ENCODE measurements at regions not wholly inside any gene's neighbourhood (a gene's known extent, or its start where the extent isn't known, plus 50 kb on each side); places are given as distances from the start of the nearest gene placed in this dataset.
"Not testable (repeated sequence)": the region's sequence is repeated elsewhere in the genome, so short reads cannot be mapped to it uniquely, and the experiment has no call there.

GRCh38 chr2:239720361-239721360, 304.5 kb downstream of the NDUFA10 start:
- H3K4me1 ChIP-seq (ENCODE audit: control insufficient read depth in 1 of 2, insufficient read depth in 1 of 2, low read depth in 1 of 2, low read length in 1 of 2) = no peaks in the 10 kb centered on the region
- no peaks in the 10 kb centered on the region for H3K9me3 ChIP-seq
- H3K4me3 ChIP-seq (ENCODE audit: low read depth in 1 of 2, low read length in 1 of 2) = no peak overlapping the region
- no peaks in the 10 kb centered on the region for H3K36me3 ChIP-seq
- no peaks in the 10 kb centered on the region for H3K27me3 ChIP-seq
- no peak for TF ChIP-seq CTCF (IDR thresholded peaks at IDR 0.05)
- H3K27ac ChIP-seq = no peak overlapping the region

GRCh38 chr2:239719791-239720360, 305.3 kb downstream of the NDUFA10 start:
- no peak for TF ChIP-seq CTCF (IDR thresholded peaks at IDR 0.05)
- Histone ChIP-seq H3K36me3 (no peaks in the 10 kb centered on the region), H3K4me3 (ENCODE audit: low read depth in 1 of 2, low read length in 1 of 2) (no peak overlapping the region), H3K27ac (no peak overlapping the region), H3K27me3 (no peaks in the 10 kb centered on the region), H3K9me3 (no peaks in the 10 kb centered on the region), H3K4me1 (ENCODE audit: control insufficient read depth in 1 of 2, insufficient read depth in 1 of 2, low read depth in 1 of 2, low read length in 1 of 2) (no peaks in the 10 kb centered on the region)

GRCh38 chr2:239718991-239719390, 306.2 kb downstream of the NDUFA10 start:
- H3K27me3 ChIP-seq; H3K36me3 ChIP-seq; H3K4me1 ChIP-seq (ENCODE audit: control insufficient read depth in 1 of 2, insufficient read depth in 1 of 2, low read depth in 1 of 2, low read length in 1 of 2); H3K27ac ChIP-seq; H3K4me3 ChIP-seq (ENCODE audit: low read depth in 1 of 2, low read length in 1 of 2); H3K9me3 ChIP-seq: not testable (repeated sequence)

- Histone ChIP-seq H3K9me3 (no peaks in the 10 kb centered on the region), H3K4me1 (ENCODE audit: control insufficient read depth in 1 of 2, insufficient read depth in 1 of 2, low read depth in 1 of 2, low read length in 1 of 2) (no peaks in the 10 kb centered on the region), H3K27ac (no peak overlapping the region), H3K4me3 (ENCODE audit: low read depth in 1 of 2, low read length in 1 of 2) (no peak overlapping the region), H3K36me3 (no peaks in the 10 kb centered on the region), H3K27me3 (no peaks in the 10 kb centered on the region)
- no peak for TF ChIP-seq CTCF (IDR thresholded peaks at IDR 0.05)
Observed at GRCh38 chr2:239717706-239718105, 307.4 kb downstream of the NDUFA10 start.

- H3K27ac ChIP-seq = no peak overlapping the region
- H3K36me3 ChIP-seq = no peaks in the 10 kb centered on the region
- no peaks in the 10 kb centered on the region for H3K4me1 ChIP-seq (ENCODE audit: control insufficient read depth in 1 of 2, insufficient read depth in 1 of 2, low read depth in 1 of 2, low read length in 1 of 2)
- TF ChIP-seq CTCF (IDR thresholded peaks at IDR 0.05) = no peak
- no peaks in the 10 kb centered on the region for H3K9me3 ChIP-seq
- no peak overlapping the region for H3K4me3 ChIP-seq (ENCODE audit: low read depth in 1 of 2, low read length in 1 of 2)
- H3K27me3 ChIP-seq = no peaks in the 10 kb centered on the region
Observed at GRCh38 chr2:239717319-239717675, 307.8 kb downstream of the NDUFA10 start.
